Mesodermal cell (in vitro differentiated cells): ENCODE measurements at regions not wholly inside any gene's neighbourhood (a gene's known extent, or its start where the extent isn't known, plus 50 kb on each side); places are given as distances from the start of the nearest gene placed in this dataset.

Experiments
- H3K27ac ChIP-seq: 2 replicates; pipeline ENCODE4 v1.7.0; 2013; ENCODE audit warnings: mild to moderate bottlenecking, low read depth, low read length, moderate library complexity; ENCODE audit not compliant: severe bottlenecking
- H3K36me3 ChIP-seq: 2 replicates; pipeline ENCODE4 v1.7.1; 2013; ENCODE audit warnings: mild to moderate bottlenecking, low read length, moderate library complexity; ENCODE audit not compliant: control insufficient read depth, insufficient read depth
- H3K4me1 ChIP-seq: one replicate; pipeline ENCODE4 v1.7.1; 2013; ENCODE audit warnings: mild to moderate bottlenecking, low read length; ENCODE audit not compliant: insufficient read depth, control insufficient read depth, poor library complexity, severe bottlenecking
- H3K4me3 ChIP-seq: 2 replicates; pipeline ENCODE4 v1.7.0; 2013; ENCODE audit warnings: low read length, control low read depth, mild to moderate bottlenecking; ENCODE audit not compliant: insufficient read depth, poor library complexity, severe bottlenecking; ENCODE audit errors: extremely low read depth
- H3K9me3 ChIP-seq: 2 replicates; pipeline ENCODE4 v1.7.1; 2013; ENCODE audit warnings: mild to moderate bottlenecking, low read length, moderate library complexity; ENCODE audit not compliant: control insufficient read depth
- WGBS, 2 experiments: methylation state at CpG; one replicate each; pipeline ENCODE4 v1.1.5; 2013; ENCODE audit warnings: missing lambda C conversion rate in 2 of 2; ENCODE audit not compliant: insufficient coverage in 2 of 2; 5-methylcytosine and 5-hydroxymethylcytosine counted together

- H3K36me3 ChIP-seq: no peaks in the 10 kb centered on the region
Measured at GRCh38 chr9:28547527-28547926, 974.2 kb upstream of the C9orf72 start.

GRCh38 chr9:28563291-28563934 is 990.1 kb upstream of the C9orf72 start:
- H3K36me3 ChIP-seq: no peaks in the 10 kb centered on the region
- H3K9me3 ChIP-seq: no peaks in the 10 kb centered on the region
- no peaks in the 10 kb centered on the region for H3K4me1 ChIP-seq
- no peak overlapping the region for H3K4me3 ChIP-seq
- no peak overlapping the region for H3K27ac ChIP-seq
- WGBS, 2 experiments: 83 to 87% methylated on average over 3 to 6 of the region's 7 CpGs

More at GRCh38 chr9:28547527-28547926, 974.2 kb upstream of the C9orf72 start:
- WGBS, 2 experiments: no CpG with 5 or more reads among the region's 2 CpGs
- Histone ChIP-seq H3K9me3 (no peaks in the 10 kb centered on the region), H3K27ac (no peak overlapping the region), H3K4me1 (no peaks in the 10 kb centered on the region), H3K4me3 (no peak overlapping the region)

GRCh38 chr9:28583832-28584231 is 1010.6 kb upstream of the C9orf72 start:
- WGBS, 2 experiments: no CpG with 5 or more reads among the region's 1 CpG
- H3K4me3 ChIP-seq: no peak overlapping the region
- H3K36me3 ChIP-seq: no peaks in the 10 kb centered on the region
- H3K9me3 ChIP-seq: peaks cover 5% of the 10 kb centered on the region
- no peaks in the 10 kb centered on the region for H3K4me1 ChIP-seq
- H3K27ac ChIP-seq: no peak overlapping the region

- Histone ChIP-seq H3K4me1 (no peaks in the 10 kb centered on the region), H3K9me3 (peaks cover 5% of the 10 kb centered on the region), H3K36me3 (no peaks in the 10 kb centered on the region), H3K27ac (no peak overlapping the region), H3K4me3 (no peak overlapping the region)
- no CpG with 5 or more reads among the region's 2 CpGs for WGBS, 2 experiments
Measured at GRCh38 chr9:28584542-28584941, 1011.3 kb upstream of the C9orf72 start.

- Histone ChIP-seq H3K27ac (no peak overlapping the region), H3K9me3 (peaks cover 5% of the 10 kb centered on the region), H3K4me1 (no peaks in the 10 kb centered on the region), H3K36me3 (no peaks in the 10 kb centered on the region), H3K4me3 (no peak overlapping the region)
- WGBS, 2 experiments: 88 to 100% methylated on average over 1 of the region's 1 CpG
Measured at GRCh38 chr9:28587052-28587451, 1013.8 kb upstream of the C9orf72 start.

- H3K27ac ChIP-seq: no peak overlapping the region
- no peaks in the 10 kb centered on the region for H3K9me3 ChIP-seq
- 70% methylated on average over 2 of the region's 3 CpGs; no CpG with 5 or more reads in 1 of the 2 experiments for WGBS, 2 experiments
- no peaks in the 10 kb centered on the region for H3K4me1 ChIP-seq
- H3K36me3 ChIP-seq: no peaks in the 10 kb centered on the region
- no peak overlapping the region for H3K4me3 ChIP-seq
Measured at GRCh38 chr9:28598408-28598807, 1025.1 kb upstream of the C9orf72 start.

- no CpG with 5 or more reads among the region's 1 CpG for WGBS, 2 experiments
Measured at GRCh38 chr9:28600226-28600625, 1026.9 kb upstream of the C9orf72 start.

GRCh38 chr9:28607843-28608242 is 1034.6 kb upstream of the C9orf72 start:
- no peaks in the 10 kb centered on the region for H3K9me3 ChIP-seq
- H3K4me1 ChIP-seq: no peaks in the 10 kb centered on the region
- no peak overlapping the region for H3K27ac ChIP-seq
- no peaks in the 10 kb centered on the region for H3K36me3 ChIP-seq
- H3K4me3 ChIP-seq: no peak overlapping the region

More at GRCh38 chr9:28600226-28600625, 1026.9 kb upstream of the C9orf72 start:
- Histone ChIP-seq H3K9me3 (no peaks in the 10 kb centered on the region), H3K4me3 (no peak overlapping the region), H3K27ac (no peak overlapping the region), H3K4me1 (no peaks in the 10 kb centered on the region), H3K36me3 (no peaks in the 10 kb centered on the region)

- Histone ChIP-seq H3K9me3 (no peaks in the 10 kb centered on the region), H3K36me3 (no peaks in the 10 kb centered on the region), H3K4me3 (no peak overlapping the region), H3K27ac (no peak overlapping the region), H3K4me1 (no peaks in the 10 kb centered on the region)
- 29 to 60% methylated on average over 1 of the region's 3 CpGs for WGBS, 2 experiments
Measured at GRCh38 chr9:28610339-28610738, 1037.1 kb upstream of the C9orf72 start.

GRCh38 chr9:28616310-28616709 is 1043.0 kb upstream of the C9orf72 start:
- no CpG with 5 or more reads among the region's 1 CpG for WGBS, 2 experiments
- no peaks in the 10 kb centered on the region for H3K4me1 ChIP-seq
- no peaks in the 10 kb centered on the region for H3K36me3 ChIP-seq
- no peak overlapping the region for H3K4me3 ChIP-seq
- no peaks in the 10 kb centered on the region for H3K9me3 ChIP-seq
- no peak overlapping the region for H3K27ac ChIP-seq

- H3K27ac ChIP-seq: no peak overlapping the region
- H3K9me3 ChIP-seq: no peaks in the 10 kb centered on the region
- H3K4me3 ChIP-seq: no peak overlapping the region
- no peaks in the 10 kb centered on the region for H3K4me1 ChIP-seq
- H3K36me3 ChIP-seq: no peaks in the 10 kb centered on the region
- WGBS, 2 experiments: 70 to 100% methylated on average over 1 of the region's 1 CpG
Measured at GRCh38 chr9:28620011-28620410, 1046.7 kb upstream of the C9orf72 start.
